HG02571 (cell line): ENCODE measurements at regions not wholly inside any gene's neighbourhood (a gene's known extent, or its start where the extent isn't known, plus 50 kb on each side); places are given as distances from the start of the nearest gene placed in this dataset.

Experiments used
- ATAC-seq: cut with Tn5 transposase; IDR thresholded peaks from one replicate; pipeline ENCODE4 v1.9.1; 2021; ENCODE audit warnings: mild to moderate bottlenecking, moderate library complexity; ENCODE audit not compliant: unreplicated experiment

DNA sequence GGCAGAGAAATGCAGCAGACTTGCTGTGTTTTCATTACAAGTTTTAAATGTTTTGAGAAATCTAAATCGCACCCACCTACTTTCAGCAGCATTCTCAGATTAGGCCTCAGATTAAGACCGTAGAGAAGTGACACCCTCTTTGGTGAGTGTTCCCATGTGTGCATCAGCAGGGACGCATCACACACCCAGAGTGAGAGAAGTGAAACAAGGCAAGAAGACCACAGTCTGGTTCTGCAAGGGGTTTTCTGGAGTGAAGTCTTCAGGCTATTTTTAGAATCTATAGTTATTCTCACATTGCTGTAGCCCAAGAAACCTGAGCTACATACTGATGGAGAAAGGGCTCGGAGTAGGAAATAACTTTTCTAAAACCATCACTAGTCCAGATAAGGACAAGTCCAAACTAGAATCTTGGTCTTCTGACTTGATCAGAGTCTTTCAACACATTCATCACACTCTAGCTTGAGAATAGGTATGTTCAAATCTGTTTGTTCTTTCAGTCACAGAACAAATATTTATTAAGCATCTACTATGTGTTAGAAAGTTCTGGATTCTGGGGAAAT lies 1216.6 kb upstream of the PIK3C3 start:
- no peak for ATAC-seq

DNA sequence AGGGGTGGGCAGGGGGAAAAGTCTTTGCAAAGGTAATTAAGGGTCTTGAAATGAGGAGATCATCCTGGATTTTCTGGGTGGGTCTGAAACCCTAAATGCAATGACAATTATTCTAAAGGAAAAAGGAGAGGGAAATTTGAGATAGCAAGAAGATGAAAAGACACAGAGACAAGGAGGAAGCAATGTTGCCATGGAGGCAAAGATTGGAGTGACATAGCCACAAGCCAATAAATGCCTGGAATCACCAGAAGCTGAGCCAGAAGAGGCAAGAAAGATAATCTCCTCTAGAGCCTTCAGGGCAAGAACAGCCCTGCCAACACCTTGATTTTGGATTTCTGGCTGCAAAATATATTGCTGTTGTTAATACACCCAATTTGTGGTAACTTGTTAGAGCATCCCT lies 1246.3 kb upstream of the PIK3C3 start:
- ATAC-seq: no peak

DNA sequence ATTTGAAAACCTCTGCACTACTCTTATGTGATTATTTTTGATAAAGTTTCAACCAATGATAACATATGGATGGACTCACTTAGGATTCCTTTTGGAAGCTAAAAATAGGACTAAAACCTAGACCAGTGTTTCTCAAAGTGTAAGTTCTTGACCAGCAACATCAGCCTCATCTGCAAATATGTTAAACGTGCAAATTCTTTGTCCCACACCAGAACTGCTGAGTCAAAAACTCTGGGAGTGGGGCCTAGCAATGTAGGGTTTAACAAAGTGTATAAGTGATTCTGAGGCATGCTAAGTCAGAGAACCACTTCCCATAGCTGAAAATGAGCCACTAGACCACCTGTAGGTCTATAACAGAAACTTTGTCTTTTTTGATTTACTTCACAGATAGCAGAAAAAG lies 1247.2 kb upstream of the PIK3C3 start:
- ATAC-seq: no peak

DNA sequence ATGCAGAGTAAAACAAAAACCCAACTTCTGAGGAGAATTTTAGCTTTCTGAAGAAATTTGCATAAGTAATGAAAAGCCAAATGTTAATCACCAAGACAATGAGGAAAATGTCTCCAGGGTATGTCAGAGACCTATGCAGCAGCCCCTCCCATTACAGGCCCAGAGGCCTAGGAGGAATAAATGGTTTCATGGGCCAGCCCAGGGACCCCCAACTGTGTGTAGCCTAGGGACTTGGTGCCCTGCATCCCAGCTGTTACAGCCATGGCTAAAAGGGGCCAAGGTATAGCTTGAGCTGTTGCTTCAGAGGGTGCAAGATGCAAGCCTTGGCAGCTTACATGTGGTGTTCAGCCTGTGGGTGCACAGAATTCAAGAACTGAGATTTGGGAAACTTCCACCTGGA lies 1256.9 kb upstream of the PIK3C3 start:
- ATAC-seq: no peak

DNA sequence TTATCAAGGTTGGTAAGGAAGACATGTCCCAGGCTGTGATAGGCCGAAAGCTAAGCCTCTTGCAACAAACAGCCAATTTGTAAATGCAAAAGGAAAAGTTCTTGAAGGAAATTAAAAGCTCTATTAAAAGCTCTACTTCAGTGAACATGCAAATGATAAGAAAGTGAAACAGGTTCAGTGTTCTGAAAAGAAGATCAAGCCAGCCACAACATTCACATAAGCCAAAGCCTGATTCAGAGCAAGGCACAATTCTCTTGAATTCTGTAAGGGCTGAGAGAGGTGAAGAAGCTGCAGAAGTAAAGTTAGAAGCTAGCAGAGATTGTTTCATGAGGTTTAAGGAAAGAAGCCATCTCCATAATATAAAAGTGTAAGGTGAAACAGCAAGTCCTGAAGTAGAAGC lies 1259.5 kb upstream of the PIK3C3 start:
- ATAC-seq: no peak

DNA sequence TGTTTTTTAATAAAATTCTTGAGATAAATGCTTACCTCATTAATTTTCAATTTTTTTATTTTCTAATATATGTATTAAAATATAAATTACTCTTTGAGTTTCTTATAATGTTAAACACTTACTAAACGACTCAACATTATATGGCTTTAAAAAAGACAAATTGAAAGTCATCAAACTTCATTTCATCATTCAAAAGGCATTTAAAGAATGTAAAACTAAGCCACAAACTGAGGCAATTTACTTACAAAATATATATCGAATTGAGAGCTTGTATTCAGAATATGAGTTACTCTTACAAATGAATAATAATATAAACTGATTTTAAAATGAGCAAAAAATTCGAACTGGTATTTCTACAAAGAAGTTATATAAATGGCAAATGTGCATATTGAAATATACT lies 1262.2 kb upstream of the PIK3C3 start:
- ATAC-seq: no peak

DNA sequence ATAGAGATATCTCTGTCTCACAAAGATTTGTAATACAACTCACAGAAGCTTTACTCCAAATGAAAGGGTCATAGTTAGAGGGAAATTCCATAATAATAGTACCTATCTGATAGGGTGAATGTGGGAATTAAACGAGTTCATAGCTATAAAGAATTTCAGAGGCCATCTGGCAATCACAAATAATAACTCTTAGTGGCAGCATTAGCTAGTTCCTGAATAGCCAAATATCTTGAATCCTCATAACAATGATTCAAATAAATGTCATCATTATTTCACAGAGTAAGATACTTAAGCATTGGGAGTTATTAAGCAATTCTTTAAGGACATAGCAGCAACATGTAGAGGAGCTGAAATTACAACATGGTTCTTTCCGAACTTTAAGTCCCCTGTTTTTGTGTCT lies 1265.0 kb upstream of the PIK3C3 start:
- ATAC-seq: no peak

DNA sequence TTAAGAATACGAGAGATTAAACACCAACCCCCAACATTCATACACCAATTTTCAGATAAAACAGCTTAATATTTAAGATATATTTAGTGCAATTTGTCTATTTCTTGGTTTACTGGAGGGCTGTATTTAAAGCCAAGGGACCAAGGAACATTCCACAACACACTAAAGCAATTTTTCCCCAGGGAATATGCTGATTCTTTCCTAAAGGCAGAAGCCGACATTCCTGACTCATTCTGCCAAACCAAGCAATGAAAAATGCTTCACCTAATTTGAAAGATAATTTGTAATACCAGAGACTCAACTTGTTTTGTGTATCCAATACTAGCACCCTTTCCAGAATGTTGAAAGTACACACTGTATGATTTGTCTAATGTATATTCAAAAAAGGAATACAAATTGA lies 1267.6 kb upstream of the PIK3C3 start:
- ATAC-seq: no peak

DNA sequence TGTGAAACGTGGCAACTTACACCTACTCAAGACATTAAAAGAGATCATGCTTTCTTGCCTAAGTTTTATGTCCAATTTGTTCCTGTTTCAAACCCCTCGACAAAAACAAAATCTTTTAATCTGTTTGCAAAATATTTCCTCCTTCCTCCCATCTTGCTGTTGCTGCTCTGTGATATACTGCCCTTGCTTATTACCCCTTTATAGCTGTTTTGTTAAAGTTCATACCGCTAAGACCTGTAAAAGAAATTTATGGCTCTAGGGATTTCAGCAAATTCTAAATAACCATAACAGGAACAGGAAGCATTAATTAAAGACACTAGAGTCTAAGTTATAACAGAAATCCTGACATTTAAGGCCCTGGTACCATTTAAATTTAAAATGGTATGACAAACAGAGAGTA lies 1268.2 kb upstream of the PIK3C3 start:
- no peak for ATAC-seq

DNA sequence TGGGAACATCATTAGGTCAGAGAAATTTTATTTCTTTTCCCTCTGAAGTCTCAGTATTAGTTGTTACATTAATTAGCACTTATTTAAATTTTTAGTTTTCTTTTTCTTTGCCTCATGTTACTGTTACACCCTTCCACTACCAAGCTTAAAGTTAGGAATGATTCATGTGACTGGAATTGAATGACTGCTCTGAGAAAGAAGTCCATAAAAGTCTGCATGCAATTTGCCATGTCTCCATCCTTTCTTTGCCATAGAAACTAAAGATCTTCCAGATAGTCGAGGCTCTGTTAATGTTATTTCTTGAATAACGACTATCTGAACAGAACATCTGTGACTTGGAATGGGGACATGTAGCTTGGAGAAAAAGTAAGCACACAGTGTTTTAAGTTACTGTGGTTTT lies 1269.8 kb upstream of the PIK3C3 start:
- ATAC-seq: no peak

DNA sequence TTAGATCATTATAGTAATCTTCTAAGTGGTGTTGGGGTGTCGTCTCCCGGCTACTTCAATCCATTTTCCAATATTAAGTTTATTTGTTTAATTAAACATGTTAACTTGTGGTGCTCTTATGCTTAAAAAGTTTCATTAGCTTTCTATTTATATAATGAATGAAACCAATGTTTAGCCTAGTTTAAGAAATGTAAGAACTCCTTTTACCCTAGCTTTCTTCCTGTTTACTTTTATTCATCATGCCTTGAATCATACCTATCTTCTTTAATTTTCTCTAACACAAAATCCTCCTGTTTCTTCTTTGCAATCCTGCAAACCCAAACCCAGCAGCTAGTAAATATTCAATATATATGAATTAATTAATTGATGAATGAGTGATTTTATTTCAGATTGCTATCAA lies 1276.7 kb upstream of the PIK3C3 start:
- no peak for ATAC-seq

DNA sequence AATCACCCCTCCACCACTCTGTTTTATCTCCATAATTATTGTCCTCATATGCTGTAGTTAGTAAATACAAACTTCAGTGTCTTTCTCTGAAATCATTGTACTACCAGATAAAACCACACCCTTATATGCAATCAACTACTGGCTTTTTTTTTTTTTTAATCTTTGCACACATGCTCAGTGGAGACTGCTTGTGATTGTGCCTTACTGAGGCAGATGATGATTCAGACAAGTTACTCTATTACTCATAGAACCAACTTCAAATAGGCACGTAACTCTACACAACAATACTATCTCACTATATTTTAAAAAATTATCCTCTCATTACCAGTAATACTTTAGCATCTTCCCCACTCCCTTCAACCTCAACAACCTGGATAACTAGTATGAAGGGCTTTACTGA lies 1278.4 kb upstream of the PIK3C3 start:
- ATAC-seq: no peak

DNA sequence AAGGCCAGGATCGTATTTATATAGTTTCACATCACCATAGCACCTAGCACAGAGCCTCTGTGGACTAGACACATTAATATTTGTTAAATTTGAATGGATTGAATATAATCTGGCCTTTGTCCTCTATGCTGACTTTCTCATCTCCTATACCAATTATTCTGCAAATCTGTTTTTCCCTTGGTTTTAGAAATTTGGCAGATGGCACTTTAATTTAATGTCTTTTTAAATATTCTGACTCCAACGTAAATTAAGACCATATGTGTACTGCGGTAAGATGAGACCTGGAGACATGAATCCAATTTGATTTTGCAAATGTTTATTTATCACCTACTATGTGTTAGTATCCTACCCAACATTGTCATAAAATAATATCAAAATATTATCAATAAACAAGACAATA lies 1281.9 kb upstream of the PIK3C3 start:
- ATAC-seq: no peak

DNA sequence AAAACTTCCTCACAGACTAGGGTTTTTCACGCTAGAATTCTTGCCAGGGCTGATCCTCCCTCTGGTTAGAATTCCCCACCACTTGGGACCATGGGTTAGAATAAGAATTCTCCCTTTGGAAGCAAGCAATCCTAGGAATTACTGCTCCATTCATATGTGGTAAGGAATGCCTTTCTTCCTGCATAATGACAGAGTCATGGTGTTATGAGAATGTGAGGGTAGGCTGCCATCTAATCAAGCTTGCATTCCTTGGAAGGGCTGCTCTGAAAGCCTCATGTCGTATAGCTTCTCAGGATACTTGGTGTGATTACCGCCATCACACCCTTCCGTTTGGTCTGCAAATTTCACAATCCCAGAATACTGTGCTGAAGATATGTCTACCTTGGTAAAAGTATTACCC lies 1282.4 kb upstream of the PIK3C3 start:
- ATAC-seq: no peak

DNA sequence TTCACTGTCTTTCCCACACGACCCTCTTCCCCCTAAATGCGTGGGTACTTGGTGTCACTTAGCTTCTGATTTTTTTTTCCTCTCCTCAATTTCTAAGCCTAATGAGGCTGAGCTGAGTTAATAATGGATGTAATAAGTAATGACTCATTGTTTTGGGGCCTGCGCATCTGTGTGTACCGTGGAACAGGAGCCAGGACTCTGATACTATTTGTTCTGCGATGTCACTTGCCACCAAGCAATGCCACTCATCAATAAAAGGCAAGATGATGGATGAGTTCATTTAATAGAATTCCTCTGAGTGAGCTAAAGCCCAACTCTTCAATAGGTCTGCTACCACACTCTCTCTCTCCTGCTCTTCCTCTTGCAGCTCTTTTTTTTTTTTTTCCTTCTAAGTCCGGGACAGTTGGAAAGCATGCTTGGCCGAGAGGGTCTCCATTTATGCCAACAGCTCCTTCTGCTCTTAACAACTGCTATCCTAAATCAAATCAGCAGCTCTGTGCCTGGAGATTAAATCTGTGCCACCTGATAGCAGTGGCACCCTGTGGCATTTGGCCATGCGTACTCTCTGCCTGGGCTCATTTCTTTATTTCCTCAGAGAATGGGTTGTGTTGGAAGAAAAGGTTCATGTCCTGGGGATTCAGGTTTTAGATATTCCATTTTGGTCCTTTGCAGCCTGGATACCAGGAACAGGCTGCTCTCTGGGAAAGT lies 1284.2 kb upstream of the PIK3C3 start:
- no peak for ATAC-seq

DNA sequence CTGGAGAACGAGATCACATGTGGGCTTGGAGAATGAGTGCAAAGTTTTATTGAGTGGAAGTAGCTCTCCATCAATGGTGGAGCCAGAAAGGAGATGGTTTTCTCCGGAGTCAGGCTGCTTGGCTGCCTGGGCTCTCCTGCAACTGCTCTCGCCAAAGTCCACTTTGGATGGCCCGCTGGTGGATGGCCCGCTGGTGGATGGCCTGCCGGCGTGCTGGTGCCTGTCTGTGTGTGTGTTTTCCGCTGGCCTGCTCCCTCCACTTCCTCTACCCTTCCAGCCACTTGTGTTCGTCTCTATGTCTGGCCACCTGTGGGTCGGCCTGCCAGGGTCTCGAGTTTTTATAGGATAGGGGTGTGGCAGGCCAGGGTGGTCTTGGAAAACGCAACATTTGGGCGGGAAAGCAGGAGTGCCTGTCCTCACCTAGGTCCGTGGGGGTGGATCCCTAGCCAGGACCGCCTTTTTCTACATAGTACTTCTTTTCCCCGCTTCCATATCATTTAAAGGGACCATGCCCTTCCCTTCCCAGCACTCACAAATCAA lies 1292.1 kb upstream of the PIK3C3 start:
- no peak for ATAC-seq

DNA sequence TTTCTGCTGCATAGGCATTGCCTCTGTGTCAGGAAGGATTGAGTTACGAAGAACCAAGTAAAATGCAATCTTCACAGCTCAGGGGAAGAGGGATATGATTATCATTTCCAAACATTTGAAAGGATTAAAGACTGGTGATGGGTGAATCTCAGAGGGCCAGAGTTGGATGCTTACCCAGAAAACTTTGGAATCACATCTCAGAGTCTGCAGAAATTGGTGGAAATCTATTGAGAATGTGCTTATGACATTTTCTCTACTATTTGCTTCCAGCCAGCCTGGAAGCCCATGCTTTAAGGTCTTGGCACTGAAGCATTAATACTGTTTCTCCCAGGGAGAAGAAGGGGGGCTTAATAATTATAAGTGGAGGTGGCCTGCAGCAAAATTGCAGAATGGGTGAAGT lies 1301.4 kb upstream of the PIK3C3 start:
- ATAC-seq: no peak

DNA sequence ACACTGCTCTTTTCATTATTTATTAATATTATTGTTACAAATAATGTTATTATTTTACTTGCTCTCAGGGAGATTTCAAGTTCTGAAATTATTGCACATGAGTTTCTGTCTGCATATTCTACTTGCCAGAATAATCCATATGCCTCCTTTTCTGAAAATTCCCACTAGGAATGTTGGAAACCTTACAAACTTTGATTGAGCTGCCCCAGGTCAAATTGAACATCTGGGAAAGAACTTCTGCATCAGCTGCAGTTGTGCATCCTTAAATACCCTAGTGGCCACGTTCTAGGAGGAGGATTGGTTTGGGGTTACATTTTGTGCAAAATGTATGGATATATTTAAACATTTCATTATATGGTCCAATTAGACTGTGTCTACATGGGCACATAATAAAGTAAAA lies 1302.7 kb upstream of the PIK3C3 start:
- ATAC-seq: no peak

DNA sequence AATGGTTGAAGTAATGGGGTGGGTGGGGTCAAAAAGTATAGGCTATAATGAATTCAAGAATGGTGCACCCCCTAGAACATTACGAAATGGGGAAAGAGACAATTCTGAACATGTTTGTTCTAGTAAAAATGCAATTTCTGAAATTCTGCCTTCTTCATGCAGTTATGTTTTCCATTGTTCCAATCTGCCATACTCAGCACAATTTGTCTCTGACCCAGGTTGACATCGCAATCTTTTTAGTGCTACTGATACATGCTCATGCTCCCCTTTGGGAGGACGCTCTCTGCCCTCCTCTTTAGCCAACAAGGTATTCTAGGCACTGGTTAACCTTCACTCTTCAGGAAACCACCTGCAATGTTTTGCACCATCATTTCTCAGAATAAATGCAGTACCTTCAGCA lies 1303.9 kb upstream of the PIK3C3 start:
- ATAC-seq: no peak

DNA sequence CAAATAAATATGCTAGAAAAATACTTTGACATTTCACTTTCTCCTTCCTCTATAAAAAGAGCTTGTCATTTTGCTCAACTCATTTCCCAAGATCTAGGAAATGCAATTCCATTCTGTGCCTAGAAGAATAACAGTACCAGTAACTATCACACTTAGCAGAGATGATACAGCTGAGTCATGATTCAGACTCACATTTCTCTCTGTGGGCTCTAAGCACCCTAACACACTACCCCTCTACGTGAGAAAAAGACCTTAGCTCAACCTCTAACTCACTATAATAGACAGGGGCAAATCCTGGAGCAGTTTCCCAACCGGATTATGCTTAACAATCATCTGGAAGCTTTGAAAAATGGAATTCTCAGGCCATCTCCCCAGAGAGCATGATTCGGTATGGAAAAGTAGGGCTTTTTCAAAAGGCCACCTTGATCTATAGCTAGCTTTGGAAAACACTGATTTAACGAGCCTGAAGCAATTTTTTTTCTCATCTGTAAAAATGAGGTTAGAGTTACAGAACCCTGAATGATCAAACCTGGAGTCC lies 1312.3 kb upstream of the PIK3C3 start:
- ATAC-seq: no peak

DNA sequence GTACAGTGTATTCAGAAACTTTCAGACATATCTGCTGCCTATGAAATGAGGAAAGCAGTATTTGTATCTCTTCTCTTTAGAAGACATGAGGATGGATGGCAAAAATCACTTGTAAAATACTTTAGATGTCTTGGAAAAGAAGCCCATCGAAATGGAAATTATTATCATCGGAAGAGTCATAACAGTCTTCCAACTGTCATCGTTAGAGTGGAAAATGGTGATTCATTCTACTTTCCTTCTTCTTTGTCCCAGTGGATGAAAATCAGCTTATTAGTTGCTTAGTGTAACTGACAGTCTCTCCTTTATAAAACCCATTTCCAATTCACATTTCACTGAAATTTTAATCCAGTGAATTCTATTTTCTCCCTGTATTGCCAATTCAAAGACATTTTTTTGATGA lies 1323.7 kb upstream of the PIK3C3 start:
- no peak for ATAC-seq

DNA sequence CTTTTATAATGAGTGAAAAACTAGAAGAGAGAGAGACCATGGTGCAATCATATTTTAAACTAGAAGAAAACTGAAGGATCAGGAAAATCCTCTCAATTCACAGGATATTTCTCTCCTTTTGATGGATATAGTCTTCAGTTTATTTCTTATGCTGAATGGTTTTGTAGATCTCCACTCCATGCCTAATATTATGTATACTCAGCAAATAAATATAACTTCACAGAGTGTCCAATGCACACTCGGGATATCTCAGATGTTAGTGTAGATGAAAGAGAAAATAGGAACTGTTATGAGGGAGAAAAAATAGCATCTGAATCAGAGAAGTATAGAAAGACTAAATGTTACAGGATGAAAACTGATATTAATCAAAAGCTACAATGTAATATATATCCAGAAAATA lies 1324.5 kb upstream of the PIK3C3 start:
- no peak for ATAC-seq

DNA sequence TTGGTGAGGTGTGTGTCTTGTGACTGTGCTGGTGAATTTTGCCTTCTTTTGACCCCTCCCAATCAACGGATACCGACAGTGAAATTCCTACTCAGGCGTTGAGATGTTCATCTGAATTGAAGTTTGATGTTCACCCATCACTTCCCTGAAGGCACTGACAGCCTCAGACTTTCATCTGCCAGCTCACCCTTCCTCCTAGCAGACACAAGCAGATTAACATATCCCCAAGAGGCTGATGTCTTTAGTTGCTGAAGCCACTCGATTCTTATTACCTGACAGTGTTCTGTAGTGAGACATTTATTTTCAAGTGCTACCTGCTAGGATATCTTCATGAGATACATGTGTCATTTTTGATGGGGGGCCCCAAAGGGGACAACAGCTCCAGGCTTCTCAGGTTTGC lies 1330.1 kb upstream of the PIK3C3 start:
- ATAC-seq: no peak
